HG03064 (cell line): ENCODE measurements at regions not wholly inside any gene's neighbourhood (a gene's known extent, or its start where the extent isn't known, plus 50 kb on each side); places are given as distances from the start of the nearest gene placed in this dataset.

Experiments used
- ATAC-seq: cut with Tn5 transposase; IDR thresholded peaks from one replicate; pipeline ENCODE4 v1.9.1; 2021; ENCODE audit warnings: low read depth; ENCODE audit not compliant: unreplicated experiment

DNA sequence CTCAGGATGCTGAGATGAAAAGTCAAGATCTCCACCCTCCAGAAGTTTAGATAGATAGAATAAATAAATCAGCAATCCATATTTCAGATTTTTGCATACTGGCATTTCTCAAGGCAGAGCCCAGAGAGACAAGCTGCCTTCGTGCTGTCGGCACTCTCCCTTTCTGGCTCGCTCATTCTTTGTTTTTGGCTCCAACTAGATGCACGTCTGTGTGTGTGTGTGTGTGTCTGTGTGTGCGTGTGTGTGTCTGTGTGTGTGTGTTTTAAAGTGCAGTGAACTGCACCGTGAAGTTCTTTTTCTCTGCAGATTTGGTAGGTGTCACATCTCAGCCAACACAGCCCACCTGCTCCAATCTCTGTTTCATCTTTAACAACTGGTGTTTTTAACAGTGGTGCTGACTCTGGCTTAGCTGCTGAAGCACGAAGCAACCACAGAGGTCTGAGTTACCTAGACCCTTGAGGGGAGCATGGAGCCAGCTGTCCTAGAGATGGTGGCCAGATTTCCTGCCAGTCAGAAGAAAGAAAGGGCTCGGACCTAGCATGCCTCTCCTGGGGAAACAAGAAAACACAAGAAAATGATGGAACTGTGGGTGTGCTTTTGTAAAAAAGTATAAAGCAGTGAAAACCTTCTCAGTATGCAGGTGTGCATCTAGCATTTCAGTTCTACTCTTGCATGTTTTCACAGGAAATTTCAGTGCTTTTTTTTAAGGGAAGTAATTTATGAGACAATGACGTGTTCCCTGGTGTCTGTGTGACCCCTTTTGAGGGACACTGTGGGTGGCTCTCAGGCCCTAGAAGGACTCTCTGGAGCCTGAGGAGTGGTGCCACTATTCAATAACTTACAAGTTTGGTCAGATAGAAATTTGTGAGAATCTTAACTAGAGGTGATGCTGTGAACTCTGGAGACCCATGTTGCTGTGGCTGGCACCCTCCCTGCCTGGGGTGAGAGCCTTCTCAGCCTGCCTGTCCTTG is 364.3 kb downstream of the RNF144A start:
- ATAC-seq, result no peak

- ATAC-seq, result no peak
These were observed 368.9 kb downstream of the RNF144A start for GRCh38 chr2:7286120-7286519.

GRCh38 chr2:7288484-7288883 is 371.3 kb downstream of the RNF144A start:
- ATAC-seq, result no peak

DNA sequence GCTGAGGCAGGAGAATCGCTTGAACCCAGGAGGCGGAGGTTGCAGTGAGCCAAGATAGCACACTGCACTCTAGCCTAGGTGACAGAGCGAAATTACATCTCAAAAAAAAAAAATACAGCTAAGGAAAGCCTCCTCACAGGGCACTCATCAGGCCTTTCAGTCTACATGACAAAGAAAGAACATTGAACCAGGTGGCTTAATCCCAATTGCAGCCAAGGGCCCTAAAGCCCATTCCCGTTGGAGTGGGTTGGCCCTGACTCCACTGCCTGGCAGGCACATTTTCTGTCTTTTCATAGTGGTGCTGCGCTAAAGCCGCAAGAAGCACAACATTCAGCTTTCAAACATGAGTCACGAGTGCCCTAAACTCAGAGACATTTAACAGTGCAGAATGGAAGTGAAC is 372.5 kb downstream of the RNF144A start:
- ATAC-seq, result no peak

DNA sequence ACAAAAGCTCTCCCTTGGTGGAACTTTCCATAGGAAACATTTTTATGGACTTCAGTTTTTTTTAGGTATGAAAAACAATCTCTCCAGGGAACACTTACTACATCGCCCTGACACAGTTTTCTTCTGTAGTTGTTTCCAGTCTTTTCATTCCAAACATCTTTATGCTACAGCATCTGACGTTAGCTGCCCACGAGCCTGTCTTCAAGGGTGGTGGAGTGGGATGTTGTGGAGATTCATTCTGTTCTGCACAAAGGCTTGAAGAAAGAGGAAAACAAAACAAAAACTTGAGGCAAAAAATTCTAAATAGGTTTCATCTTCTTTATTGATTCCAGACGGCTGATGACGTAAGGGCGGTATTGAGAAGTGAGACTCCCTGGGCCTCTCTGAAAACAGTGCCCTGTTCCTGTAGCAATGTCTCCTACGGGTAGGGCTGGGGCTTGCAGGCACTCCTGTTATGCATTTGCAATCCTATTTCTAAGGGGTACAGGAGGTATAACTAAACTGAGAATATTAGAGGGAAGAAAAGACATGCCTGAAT is 375.0 kb downstream of the RNF144A start:
- ATAC-seq, result no peak

DNA sequence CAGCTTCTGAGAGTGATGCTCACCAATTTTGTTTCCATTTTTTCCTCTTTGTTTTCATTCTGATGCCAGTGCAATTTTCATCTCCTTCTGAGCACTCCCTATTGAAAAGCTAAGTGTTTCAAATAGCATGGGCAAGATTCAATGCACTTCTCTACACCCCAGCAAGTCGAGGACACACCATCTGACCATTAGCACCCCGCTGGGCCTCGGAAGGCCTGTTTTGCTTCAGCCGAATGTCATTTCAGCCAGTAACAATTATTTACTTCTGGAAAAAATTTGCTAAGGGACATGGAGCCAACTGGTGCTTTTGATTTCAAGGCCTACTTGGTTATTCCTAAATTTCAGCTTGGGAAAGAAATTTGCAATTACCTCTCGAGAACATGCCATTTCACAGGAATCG is 392.4 kb downstream of the RNF144A start:
- no peak for ATAC-seq

DNA sequence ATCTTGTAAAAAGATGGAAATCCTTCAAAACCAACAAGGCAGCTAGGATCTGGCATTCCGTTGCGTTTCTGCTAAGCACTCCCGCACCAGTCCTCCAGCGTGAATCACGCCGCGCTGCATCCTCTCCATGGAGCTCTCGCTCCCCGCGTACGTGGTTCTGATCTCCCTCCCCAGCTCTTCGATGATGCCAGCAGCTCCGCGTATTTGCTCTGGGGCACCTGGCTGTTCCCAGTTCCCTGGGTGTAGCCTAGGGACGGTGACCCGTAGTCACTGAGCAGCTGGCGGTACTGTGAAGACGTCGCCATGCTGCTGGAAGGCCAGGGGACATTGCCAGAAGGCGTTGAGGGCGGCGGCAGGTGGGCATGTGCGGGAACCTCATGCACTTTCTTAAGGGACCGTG is 407.5 kb downstream of the RNF144A start:
- no peak for ATAC-seq

DNA sequence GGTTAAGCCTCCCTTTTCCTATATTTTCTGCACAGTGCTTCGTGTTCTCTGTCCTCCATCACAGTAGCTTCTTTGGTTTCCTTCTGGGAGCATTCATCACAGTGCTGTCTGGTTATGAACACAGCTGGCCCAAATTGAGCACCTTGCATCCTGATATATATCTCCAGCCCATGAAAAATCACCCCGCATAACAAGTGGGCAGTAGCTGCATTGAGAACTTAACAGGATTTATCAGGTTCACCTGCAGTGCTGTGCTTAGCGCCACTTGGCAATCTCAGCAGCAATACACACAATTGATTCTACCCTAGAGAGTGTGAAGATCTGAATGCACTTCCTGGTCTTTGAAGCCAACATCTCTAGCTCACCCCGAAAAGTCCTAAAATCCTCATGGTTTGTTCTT is 408.0 kb downstream of the RNF144A start:
- no peak for ATAC-seq

- no peak for ATAC-seq
These were observed 412.3 kb downstream of the RNF144A start for GRCh38 chr2:7329465-7329864.

GRCh38 chr2:7333189-7333765 is 416.1 kb downstream of the RNF144A start:
- no peak for ATAC-seq

- no peak for ATAC-seq
These were observed 416.8 kb downstream of the RNF144A start for GRCh38 chr2:7333960-7334493.

GRCh38 chr2:7338961-7339360 is 421.7 kb downstream of the RNF144A start:
- no peak for ATAC-seq

GRCh38 chr2:7346336-7346735 is 429.1 kb downstream of the RNF144A start:
- no peak for ATAC-seq

DNA sequence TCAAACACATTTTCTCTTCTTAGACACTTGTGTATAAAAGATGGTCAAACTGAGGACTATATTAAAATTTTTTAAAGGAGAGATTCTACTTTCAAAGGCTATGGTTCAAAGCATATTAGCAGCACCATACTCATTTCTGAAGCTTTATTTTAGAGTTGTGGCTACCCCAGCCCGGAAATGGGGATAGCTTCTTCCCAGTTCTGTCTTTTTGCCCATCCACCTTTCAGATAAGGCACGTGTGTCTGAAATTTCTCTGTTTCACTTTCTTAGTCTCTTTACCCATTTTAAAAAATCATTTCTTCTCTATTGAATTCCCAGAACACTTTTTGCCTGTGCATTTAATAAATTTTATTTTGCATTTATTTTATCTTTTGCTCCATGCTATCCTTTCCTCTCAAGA is 431.5 kb downstream of the RNF144A start:
- peak; percentile 69 for ATAC-seq

DNA sequence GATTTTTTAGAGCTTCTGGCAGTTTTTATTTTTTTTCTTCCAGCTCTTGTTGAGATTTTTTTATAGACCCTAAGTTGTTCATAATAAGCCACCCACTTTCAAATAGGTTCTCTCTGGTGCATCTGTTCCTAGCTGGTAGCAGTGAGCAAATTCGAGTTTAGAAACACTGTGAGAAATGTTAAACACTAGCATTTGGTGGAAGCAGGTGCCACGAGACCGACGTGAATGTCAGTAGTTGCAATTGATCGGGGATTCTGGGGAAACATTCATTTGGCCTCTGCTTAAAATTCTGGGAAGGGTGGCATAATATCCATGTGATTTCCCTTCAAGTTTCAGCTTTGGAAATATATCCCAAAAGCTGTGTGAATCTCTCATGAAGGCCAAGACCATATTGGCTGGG is 435.0 kb downstream of the RNF144A start:
- no peak for ATAC-seq

GRCh38 chr2:7353571-7353970 is 436.4 kb downstream of the RNF144A start:
- no peak for ATAC-seq

DNA sequence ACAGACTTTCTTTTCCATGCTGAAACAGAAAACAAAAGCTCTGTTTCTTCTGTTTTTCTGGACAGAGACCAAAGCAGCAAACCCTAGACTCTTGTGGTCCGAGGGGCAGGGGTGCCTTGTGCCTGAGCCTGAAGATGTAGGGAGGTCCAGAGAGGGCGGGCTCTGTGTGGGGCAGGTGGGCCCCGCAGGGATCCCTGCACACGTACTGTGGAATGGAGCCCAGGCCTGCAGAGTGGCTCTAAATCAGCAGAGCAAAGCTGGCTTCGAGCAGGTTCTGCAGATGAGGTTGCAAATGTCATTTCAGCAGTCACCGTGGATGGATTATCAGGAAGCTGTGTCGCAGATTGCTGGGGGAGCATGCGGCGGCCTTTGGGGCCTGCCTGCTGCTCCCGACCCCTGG is 438.6 kb downstream of the RNF144A start:
- ATAC-seq, result no peak

GRCh38 chr2:7356909-7357584 is 439.8 kb downstream of the RNF144A start:
- ATAC-seq, result no peak

DNA sequence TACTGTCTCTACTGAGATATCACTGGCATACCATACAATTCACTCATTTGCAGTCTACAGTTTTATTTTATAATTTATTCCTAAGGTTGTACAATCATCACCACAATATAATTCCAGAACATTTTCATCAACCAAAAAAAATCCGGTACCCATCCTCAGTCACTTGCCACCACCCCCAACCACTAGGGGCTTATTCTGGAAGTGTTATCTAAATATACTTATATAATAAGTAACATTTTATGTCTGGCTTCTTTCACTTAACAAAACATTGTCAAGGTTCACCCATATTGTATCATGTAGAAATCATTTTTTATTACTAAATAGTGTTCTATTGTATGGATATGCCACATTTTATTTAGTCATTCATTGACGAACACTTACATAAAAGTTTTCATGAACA is 440.8 kb downstream of the RNF144A start:
- no peak for ATAC-seq

DNA sequence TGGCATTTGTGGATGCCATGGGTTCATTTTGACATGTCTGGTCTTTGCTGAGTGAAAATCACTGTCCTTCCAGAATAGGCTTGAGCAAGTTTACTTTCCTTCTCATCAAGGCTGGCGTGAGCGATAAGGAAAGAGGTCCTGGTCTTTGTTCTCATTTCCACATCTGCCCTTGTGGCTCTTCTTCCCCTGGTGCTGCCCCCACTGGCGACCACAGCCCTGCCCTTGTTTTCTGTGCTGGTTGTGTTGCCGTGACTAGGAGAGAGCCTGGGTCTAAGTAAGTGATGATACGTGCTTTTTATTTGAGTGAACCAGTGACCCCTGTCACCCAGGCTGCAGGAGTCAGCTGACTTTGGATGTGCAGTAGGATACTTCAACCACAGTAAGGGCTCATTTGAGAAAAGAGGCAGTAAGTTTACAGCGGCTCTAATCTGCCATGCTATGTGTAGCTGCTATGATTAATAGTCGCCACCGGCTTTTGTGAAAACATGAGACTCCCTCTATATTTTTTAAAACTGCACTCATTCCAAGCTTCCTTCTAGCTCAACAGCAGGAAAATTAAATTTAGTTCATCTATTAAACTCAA is 441.7 kb downstream of the RNF144A start:
- no peak for ATAC-seq

- no peak for ATAC-seq
These were observed 446.7 kb downstream of the RNF144A start for GRCh38 chr2:7363906-7364305.
